NCI-H2196 treated with DMSO at 0.1 percent for 48 hours (cell line): ENCODE measurements at regions not wholly inside any gene's neighbourhood (a gene's known extent, or its start where the extent isn't known, plus 50 kb on each side); places are given as distances from the start of the nearest gene placed in this dataset.

Experiments
- DNase-seq: peaks from one replicate; lab custom pipeline; 2025; ENCODE audit not compliant: unreplicated experiment; lab: John Stamatoyannopoulos, UW

DNA sequence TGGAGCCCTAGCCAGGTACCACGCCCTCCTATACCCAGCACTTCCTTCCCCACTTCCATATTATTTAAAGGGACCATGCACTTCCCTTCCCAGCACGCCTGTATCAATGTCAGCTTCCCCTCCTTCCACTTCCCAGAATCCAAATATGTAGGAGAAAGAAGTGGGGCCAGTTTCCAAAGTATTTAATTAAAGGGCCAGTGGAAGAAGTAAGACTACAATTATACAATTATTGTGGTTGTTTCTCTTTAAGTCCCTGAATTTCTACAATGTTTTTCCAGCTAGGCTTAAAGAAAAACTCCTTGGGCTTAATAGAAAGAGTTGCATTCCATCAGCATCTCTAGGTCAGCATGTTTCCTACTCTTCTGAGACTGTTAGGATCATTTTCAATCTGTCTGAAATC is 515.8 kb downstream of the PREX1 start:
- no peak for DNase-seq

DNA sequence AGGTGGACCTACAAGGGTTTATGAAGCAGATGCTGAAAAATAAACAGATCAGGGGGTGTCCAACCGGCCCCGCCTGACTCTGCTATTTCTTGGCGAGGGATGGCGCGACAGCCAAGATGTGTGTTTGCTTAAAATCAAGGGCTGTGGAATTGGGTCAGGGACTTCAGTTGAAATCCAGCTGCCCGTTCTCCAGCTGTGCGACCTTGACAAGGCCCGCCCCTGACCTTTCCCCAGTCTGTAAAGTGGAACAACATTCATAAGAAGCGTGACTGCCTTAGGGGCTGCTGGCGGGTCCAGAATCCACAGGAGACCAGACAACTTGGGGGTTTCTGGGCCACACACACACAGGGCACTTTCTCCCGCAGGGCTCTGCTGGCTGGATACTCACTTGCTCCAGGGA is 517.5 kb downstream of the PREX1 start:
- DNase-seq: no peak

DNA sequence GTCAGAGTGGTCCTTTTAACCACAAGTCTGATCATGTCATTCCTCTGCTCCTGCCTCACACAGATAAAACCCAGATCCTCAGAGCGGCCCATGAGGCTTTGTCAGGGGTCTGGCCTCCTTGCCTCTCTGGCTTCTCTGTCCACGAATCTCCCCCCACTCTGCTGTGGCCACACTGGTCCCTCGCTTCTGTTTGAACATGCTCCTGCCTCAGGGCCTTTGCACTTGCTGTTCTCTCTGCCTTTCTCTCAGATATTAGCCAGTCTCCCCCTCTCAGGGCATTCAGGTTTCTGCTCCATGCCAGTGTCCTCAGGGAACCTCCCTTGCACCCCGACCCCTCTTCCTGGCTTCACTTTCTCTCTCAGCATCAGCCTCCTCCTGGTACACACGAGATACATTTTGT is 518.5 kb downstream of the PREX1 start:
- DNase-seq: no peak

DNA sequence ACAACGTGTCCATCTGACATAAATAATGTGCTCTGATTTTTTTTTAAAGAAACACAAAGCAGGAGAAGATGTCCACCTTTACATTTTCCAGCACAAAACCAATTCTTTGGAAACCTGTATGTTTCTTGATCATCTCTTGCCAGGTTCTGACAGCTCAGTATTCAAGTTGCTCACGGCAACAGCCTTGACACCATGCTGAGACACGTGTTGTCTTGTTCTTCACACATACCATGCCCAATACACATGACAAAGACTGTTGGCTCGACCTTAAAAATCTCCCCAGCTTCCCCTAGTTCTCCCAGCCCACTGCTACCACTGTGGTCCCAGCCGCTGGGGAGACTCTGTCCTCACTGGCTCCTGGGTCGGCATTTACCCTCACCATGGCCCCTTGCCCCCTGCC is 518.9 kb downstream of the PREX1 start:
- no peak for DNase-seq

- no peak for DNase-seq
Measured at GRCh38 chr20:48308232-48308781, 519.5 kb downstream of the PREX1 start.

GRCh38 chr20:48307277-48307676 is 520.5 kb downstream of the PREX1 start:
- DNase-seq: no peak

GRCh38 chr20:48302844-48303542 is 517.7 kb upstream of the SULF2 start:
- no peak for DNase-seq

DNA sequence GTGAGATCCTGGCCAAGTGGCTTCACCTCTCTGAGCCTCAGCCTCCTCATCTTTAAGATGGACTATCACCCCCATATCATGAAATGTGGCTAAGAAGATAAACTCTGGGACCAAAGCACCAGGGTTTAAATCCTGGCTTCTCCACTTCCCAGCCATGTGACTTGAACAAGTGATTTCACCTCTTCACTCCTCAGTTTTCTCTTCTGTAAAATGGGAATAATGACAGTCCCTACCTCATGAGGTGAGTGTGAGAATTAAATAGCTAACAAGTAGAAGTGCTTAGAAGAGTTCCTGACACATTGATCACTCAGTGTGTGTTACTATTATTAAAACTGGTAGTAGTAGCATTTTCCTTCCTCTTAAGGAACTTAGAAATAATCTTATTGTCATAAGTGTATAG is 516.9 kb upstream of the SULF2 start:
- no peak for DNase-seq

DNA sequence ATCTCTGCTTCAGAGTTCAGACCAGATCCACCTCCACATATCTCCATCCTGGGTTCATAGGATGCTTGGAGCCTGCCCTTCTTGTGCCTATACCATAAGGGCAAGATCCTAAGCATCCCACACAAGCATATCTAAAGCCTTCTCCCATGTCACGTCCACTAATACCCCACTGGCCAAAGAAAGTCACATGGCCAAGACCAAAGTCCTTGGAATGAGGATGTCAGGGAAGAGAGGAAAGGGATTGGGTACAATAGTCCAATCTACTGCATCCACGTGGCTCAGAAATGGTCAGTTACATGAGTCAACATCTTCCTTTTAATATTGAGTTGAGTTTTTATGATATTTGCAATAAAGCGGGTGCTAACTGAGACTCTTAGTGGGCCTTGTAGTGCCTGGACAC is 515.9 kb upstream of the SULF2 start:
- DNase-seq: no peak

GRCh38 chr20:48300529-48300928 is 515.2 kb upstream of the SULF2 start:
- no peak for DNase-seq

GRCh38 chr20:48298851-48299484 is 513.7 kb upstream of the SULF2 start:
- peak; percentile 64 for DNase-seq

GRCh38 chr20:48298433-48298832 is 513.2 kb upstream of the SULF2 start:
- DNase-seq: no peak

DNA sequence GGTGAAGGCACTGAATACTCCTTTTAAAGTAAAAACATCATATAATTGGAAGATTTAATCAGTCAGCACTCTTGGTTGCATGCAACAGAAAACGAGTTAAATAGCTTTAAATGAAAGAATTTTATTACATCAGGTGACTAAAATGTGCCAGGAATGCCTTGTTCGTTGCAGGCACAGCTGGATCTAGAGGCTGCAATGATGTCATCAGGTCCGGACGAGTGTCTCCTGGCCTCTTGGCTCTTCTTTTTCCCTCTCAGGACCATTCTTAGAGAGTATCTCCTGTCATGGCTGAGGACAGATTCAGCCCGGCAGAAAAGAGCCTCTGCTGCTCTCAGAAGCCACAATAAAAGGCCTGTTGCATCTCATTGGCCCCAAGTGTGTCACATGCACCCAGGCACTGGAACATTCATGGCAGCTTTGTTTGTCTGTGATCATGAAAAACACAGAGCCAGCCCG is 510.7 kb upstream of the SULF2 start:
- no peak for DNase-seq

DNA sequence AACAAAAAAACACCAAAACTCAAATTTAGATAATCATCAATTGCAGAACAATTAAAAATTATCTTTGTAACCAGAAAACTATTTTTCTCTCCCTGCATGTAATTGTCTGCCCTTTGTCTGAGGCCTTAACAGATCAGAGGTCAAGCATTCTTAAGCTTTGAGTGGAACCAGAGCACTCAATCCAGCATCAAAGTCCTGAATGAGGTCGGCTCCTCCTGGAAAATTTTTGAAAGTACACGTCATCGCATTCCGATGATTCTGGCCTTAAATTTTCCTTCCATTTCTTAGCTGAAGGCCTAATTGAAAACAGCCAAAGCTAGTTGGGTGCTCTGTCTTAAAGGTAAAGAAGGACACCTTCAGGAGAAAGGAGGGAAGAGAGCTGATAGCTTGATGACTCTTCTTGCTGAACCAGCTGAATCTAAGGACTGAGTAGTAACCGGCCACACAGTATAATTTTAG is 510.2 kb upstream of the SULF2 start:
- peak; percentile 9 for DNase-seq

- DNase-seq: no peak
Measured at GRCh38 chr20:48294942-48295341, 509.7 kb upstream of the SULF2 start.

- DNase-seq: no peak
Measured at GRCh38 chr20:48294196-48294595, 508.9 kb upstream of the SULF2 start.

GRCh38 chr20:48293671-48294070 is 508.4 kb upstream of the SULF2 start:
- no peak for DNase-seq

DNA sequence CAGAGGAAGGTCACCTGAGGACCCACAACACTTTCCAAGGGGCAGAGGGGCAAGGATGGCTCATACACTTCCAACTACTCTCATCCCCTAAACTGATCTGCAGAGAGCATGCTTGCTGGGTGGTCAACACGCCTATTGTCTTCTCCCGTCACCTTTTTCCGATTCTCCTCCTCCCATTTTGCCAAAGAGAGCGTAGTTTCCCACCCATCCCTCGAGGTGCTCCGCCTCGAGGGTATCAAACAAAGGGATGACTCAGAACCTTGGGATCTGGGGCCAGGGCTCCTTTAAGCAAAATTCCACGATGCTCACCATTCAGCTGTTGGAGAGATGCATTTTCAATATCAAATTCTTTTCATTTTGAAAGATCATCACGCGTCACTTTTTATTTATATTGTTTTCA is 507.5 kb upstream of the SULF2 start:
- no peak for DNase-seq

DNA sequence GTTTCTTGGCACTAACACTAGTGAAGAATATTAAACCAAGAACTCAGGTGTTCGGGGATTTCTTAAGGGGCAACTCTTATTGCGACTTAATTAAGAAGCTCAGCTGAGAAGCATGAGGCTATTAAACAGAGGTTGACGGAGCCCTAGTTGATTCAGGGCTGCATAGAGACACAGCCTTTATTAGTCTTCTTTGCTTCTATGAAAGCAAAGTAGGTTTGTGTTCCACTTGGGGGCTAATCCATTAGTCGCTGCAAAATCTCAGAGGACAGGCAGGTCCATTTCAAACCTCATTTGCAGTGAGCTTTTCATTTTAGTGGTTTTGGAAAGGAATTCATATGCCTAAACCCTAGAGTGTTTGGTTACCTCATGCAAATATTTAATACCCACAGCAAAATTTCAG is 506.6 kb upstream of the SULF2 start:
- no peak for DNase-seq

DNA sequence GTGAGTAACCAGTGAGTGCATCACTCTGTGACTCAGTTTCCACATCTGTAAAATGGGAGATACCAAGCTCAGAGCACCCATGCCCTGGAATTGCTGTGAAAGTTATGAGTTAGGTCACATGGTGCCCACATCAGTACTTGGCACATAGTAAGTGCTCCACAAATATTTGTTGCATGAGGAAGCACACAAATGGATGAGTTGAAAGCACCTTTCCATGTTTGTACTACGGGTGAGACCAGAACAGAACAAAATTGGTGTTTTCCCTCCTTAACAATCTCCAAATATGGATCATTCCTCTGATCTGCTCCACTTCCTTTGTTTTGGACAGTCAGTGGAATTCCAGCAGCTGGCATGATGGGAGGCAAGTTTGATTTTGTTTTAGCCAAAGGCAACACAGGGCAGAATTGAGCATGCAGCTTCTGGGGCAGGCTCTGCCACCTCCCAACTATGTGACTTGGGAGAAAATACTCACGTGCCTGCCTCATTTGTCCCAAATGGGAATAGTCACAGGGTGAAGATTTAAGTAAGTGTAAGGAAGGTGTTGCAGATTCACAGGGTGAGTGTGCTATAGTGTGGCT is 503.7 kb upstream of the SULF2 start:
- no peak for DNase-seq

DNA sequence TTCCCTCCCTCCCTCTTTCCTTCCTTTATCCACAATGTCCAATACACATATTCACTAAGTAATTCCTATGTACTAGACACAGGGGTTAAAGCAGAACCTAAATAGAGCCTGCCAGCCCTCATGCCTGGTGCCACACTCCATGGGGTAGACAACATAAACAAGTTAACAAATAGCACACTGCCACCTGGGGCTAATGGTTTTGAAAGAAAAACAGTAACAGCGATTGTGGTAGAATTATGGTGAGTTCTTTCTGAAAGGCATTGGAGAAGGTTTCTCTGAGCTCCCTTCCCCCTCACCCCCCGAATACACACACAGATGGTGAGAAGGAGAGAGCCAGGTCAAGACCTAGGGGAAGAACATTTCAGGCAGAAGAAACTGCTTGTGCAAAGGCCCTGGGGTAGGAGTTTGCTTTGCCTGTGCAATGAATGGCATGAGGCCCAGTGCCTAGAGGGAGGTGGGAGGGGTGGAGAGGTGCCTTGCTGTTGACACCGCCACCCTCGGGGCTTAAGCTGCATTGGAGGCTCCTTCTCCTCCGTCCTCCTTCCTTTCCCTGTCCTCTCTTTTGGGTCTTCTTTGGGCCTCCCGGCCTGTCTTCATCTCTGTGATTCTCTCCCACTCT is 502.4 kb upstream of the SULF2 start:
- no peak for DNase-seq

GRCh38 chr20:48287021-48287494 is 501.8 kb upstream of the SULF2 start:
- DNase-seq: peak; percentile 6
